GM19468 (cell line): ENCODE measurements at regions not wholly inside any gene's neighbourhood (a gene's known extent, or its start where the extent isn't known, plus 50 kb on each side); places are given as distances from the start of the nearest gene placed in this dataset.

Experiments used
- ATAC-seq: cut with Tn5 transposase; IDR thresholded peaks from one replicate; pipeline ENCODE4 v1.9.1; 2021; ENCODE audit warnings: mild to moderate bottlenecking, moderate library complexity, moderate number of reproducible peaks; ENCODE audit not compliant: unreplicated experiment; ENCODE audit errors: extremely low read depth

DNA sequence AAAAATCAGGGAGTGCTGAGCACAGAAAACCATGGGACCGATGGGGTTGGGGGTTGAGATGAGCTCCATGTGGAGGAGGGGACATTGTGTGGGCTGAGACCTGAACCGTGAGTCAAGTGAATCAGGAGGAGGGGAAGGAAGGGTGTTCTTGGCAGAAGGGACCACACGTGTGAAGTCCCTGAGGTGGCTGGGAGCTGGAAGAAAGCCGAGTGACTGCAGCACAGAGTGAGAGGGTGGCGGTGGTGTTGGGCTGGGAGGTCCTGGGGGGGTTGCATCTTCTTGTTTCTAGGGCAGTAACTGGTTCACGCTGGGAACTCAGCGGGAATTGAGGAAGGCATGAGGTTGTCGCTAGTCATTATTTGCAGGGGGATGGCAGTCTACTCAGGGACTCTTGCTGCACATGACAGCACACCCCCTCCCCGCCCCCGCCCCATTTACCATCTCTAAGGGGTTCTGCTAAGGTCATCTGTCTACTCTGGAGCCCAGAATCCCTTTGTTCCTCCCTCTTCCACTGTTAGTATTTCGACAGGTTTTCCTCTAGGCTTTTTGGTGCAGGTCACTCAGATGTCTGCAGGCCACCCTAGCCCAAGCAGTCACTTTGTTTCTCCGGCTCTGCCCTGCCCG, 254.3 kb downstream of the TLE3 start:
- ATAC-seq = no peak

DNA sequence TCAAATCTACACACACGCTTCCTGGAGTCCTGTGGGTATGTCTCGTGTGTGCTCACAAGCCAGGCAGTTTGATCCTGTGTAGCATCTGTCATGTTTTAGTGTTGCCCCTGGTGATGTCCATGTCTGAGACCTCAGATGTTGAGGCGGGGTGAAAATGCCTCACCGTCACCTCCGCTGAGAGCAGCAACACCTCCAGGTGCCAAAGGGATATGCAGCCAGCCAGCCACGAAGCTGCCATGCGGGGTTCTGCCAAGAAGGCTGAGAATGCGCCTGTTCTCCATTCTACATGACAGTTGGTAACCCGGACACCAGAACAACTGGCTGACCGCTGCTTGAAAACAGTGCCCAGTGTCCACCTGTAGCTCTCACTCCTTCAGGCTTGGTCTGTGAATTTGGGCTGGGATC, 253.8 kb downstream of the TLE3 start:
- ATAC-seq = no peak

DNA sequence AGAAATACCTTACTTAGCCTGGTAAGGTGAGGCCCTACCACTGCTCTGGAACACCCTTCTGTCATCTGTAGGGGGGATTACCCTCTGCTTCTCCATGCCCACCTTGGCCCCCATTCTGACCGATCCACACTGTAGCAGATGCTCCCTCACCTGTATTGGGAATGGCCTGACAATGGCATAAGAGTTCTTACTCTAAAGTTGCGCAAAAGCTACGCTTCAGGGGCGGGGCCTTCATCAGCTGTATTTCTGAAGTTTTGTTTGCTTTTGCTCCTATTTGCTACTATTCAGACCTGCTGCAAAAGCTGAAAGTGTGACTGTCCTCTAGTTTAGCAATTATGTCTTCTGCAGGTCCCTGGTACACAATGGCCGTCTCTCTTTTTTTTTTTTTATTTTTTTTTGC, 252.6 kb downstream of the TLE3 start:
- ATAC-seq = no peak

DNA sequence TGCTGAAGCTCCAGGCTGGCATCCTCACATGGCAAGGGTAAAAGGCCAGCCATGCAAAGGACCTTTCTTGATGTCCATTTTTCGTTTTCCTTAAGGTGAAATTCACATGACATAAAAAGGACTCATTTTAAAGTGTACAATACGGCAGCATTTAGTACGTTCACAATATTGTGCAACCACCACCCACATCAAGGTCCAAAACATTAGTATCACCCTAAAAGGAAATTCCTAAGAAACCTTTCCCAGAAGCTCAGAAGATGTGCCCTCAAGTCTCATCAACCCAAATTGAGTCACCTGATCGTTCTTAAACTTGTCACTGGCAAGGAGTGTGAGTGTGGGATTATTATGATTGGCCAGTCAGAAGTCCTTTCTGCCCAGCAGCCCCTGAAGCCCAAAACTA, 250.1 kb downstream of the TLE3 start:
- no peak for ATAC-seq

DNA sequence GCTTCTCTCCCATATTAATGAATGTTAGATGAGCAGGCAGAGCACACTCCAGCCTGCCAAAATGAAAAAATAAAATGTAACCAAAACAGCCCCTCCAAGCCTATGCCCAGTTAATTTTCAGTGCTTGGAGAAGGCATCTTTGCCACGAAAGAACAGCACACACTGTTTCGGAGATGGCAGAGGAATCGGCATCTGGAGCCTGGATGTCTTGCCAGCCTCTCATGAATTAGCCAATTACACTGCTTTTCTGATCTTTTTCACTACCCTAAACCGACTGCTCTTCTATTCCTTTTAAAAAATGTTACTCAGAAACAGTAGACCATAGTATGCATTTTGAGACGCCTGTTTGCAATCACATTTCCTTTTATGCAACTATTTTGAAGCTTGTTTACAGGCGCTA, 249.6 kb downstream of the TLE3 start:
- no peak for ATAC-seq

DNA sequence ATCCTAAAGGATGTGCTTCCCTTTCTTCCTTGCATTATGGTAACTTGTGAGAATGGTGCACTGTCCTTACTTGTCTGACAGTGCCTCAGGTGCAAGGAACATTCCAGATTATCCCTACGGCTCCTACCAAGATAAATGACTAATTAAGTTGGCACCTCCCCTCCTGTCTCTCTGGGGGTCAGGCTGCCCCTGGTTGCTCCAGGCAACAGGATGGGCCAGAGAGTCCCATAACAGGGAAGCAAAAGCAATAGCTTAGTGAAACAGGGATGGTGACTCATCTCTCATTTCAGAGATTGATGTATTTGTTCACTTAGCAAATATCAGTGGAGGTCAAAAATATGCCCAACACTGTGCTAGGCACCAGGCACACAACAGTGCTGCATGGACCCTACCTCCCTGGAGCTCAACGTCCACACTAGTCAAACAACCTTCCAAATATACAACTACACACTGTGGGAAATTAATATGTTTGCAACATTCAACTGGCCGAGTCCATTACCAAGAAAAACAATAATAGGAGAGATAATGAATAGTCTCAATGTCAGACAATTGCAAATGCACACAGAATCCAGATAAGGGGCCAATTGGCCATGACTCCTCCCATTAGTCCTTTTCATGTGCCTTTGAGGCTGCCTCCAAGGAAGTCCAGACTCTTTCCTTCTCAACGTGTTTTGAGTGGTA, 249.0 kb downstream of the TLE3 start:
- no peak for ATAC-seq

DNA sequence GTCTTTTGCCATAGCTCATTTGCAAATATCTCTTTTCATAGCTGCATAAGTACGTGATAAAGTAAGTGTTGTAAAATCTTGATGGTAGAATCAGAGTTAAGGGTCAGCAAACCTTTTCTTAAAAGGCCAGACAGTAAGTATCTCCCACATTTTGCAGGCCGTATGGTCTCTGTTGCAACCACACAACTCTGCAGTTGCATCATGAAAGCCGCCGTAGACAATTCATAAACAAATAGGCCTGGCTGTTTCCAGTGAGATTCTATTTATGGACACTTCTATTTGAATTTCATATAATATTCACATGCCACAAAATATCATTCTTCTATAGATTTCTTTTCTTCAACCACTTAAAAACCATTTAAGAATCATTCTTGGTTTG, 248.5 kb downstream of the TLE3 start:
- ATAC-seq = no peak

DNA sequence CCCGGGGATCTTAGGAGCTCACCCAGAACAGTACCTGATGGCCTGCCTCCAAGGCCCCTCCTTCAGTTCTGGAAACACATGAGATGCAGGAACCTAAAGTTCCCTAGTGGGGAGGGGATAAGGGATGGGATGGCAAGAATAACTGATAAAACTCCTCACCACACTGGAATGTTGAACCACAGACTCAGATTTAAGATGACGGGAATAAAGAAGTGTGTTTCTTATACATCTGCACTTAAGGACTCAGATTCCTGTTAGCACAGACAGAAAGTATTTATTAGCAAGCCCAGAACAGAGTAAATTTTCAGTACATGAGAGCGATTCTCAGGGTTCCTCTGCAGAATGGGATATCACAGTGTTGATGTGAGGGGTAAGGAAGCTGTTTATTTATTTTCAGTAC, 245.2 kb downstream of the TLE3 start:
- no peak for ATAC-seq

DNA sequence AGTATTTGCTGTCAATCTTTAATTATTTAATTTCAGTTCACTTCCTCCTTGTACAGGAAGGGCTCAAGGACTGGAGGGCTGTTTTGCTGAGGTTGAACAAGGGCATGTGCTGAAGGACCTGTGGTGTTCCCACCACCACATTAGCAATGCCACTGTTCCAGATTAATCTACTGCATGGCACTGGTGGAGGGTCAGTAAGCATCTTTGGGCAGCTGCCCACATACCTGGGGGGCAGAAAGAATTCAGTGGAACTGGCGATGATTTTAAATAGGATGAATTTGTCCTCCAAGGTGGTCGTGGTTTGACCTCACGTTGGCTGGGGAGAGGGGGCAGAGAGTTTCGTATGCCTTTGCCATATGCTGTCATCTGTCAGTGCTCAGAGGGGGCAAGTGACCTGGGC, 244.8 kb downstream of the TLE3 start:
- no peak for ATAC-seq

DNA sequence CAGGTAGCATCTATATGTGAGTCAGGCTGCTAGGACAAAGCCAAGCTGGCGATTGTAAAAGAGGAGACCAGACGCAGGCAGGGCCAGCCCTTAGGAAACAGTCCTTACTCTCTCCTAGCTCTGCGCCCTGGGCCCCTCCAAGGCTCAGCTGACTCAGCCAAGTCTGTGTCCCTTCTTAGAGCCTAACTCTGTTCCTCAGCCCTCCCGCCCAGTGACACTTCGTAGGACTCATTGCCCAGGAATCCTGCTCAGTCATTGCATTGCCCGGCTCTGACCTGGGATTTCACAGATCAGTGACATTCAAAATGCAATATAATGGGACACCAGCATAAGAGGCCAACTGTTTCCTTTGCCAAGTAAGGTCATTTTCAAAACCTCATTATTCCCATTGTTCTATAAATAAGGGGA, 244.2 kb downstream of the TLE3 start:
- ATAC-seq = no peak

DNA sequence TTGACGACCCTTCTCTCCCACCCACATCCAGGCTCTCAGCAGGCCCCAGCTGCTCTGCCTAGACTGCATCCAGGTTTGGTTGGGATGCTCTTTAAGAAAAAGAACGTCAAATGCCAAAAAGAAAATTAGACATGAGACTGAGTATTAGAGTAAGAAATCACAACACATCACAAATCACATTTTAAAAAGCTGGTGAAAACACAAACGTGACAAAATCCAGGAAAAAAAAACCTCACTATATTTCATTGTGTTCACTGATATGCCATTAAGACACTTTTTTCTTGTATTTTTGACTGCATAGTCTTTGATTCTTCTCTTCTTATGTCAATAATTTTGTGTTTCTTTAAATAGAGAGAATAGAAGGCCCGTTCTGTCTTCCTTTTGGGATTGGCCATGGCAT, 243.7 kb downstream of the TLE3 start:
- no peak for ATAC-seq

DNA sequence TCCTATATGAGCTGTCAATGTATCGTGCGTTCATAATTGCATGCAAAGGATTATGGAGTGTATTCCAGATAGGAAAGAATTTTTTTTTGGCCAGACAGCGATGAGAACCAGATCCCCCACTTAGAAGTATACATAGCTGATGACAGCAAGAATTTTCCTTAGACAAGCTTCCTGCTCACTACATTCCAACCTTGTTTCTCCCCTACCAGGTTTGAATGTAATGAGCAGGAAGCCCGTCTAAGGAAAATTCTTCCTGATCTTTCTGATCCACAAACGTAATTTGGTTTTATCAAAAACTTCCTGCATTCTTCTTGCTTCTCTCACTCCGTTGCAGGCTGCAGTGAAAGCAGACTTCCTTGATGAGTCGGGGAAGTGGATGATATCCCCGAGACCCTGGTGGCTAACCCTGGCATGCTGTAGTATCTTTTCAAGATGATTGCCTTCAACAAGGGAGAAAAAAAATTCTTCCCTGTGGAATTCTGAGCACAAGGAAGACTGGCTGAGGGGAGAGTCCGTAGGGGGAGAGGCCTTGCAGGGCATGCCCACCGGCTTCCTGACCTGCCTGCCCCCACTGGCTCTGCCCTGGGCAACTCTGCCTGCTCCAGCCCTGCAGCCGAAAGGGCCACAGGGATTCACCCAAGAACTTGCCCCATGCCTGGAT, 243.1 kb downstream of the TLE3 start:
- no peak for ATAC-seq

DNA sequence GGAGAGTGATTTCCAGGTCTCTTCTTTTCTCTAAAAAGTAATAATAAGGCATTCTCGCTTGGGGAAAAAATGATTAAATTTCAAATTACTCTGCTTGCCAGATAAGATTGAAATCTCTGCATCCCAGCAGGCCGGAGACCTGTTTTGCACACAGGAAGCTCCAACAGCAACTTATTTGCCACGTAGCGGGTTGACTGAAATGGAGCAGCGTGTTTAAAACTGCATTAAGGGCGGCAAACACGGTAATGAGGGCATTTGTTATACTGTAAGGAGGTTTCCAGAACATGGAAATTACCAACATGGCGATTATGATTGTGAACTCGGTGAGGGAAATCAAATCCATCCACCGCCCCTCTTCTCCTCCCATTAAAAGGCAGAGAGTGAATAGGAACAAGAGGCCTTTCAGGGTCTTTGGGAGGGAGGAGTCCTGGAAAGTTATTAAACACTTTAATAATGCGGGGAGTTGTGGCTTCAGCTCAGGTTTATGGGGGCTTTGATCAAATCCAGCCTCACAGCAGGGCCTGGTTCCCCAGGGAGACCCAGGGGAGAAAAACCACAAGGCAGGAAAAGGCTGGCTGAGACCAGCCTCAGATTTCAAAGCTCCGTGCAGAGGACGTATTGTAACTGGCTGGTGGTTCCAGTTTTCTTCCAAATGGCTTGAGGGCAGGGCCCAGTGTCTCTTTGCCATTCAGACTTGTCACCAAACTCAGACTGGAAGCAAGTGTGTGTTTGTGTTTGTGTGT, 242.3 kb downstream of the TLE3 start:
- no peak for ATAC-seq

DNA sequence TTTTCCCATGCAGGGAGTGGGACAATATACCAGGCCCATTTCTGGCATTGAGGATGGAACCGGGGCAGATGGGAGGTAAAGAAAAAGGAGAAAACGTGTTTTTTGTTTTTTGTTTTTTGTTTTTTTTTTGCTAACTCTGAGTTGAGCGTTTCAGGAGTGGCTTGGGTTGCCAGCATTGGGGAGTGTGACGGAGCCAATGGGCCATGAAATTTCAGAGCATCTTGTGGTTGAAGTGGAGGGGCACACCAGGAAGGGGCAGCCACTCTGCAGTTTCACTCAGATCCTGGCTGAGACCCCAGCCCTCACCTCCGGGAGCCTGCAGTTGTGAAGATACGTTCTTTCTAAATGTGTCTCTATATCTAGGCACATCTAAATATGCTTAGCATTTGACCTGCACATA, 240.5 kb downstream of the TLE3 start:
- ATAC-seq = no peak

DNA sequence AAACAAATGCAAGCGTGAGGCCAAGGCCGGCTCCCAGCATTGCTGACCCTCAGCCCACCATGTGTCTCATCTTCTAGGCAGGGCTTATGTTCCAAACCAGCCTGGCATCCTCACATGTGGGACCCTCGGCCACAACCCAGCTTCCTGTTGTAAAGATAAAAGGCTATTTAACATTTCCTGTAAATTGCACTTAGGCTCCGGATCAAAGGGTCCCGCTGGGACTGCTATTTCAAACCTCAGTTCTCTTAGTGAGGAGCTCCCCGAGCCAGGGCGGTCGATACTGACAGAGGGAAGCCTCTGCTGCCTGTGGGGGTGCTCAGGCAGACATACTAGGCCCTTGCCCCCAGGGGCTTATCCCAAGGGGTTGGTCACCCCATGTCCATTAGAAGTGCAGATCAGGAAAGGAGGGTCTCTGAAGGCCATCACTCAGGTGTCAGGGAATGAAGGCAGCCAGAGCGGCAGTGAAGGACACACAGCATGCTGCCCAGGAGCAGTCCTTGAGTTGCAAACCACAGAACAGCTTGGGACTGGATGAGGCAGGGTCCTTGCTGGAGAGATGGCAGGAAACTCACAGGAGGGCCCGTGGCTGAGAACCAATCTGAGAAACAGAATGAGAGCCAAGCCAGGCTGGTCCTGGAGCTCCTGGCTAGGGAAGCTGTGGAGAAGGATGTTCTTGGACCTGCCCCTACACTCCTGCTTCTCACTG, 239.9 kb downstream of the TLE3 start:
- no peak for ATAC-seq

DNA sequence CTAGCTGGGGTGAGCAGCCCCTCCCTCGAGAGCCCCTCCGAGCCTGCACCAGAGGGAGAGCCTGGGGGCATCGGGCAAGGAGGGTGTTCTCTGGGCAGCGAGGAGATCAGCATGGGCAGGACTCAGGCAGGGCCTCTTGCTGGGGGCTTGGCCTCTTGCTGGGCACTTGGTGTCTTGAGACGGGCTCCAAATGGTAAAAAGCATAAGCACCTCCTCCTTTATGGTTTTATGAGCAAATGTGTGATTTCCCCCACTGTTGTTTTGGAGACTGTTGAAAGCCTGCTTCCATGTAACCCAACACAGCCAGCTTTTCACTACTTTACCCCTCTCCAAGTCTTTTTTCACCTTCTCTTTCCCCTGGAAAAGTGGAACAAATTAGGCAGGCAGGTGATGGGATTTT, 239.3 kb downstream of the TLE3 start:
- ATAC-seq = no peak

DNA sequence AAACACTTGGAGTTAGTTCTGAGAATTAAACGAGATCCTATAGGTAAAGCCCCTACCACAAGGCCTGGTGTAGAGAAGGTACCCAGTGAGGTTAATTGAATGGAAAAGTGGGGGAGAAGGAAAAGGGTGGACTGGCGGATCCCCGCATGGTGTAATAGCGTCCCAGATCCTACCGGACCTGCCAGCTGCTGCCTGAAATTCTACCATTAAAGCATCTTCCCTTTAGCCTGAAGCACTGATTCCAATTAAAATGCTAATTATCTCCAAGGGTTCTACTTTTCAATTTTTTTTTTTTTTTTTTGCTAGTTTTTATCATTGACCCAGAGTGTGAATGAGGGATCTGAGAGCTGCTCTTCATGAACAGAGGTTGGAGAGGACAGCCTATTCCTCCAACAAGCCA, 237.9 kb downstream of the TLE3 start:
- no peak for ATAC-seq

DNA sequence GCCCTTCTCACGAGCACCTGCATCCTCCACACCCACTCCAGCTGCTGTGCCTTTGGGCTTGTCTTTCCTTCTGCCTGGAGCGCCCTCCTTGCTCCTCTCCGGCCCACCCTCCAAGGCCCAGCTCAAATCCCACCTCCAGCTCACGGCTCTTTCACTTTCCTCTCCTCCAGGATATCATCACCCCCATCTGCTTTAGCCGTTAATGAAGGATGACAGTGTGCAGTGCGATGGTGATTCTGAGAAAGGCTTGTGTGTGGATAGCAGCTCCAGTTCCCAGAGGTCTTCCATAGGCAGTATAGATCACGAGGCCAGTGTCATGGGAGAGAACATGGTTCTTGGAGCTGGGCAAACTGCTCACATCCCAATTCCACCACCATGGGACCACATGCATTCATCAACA, 237.4 kb downstream of the TLE3 start:
- no peak for ATAC-seq

DNA sequence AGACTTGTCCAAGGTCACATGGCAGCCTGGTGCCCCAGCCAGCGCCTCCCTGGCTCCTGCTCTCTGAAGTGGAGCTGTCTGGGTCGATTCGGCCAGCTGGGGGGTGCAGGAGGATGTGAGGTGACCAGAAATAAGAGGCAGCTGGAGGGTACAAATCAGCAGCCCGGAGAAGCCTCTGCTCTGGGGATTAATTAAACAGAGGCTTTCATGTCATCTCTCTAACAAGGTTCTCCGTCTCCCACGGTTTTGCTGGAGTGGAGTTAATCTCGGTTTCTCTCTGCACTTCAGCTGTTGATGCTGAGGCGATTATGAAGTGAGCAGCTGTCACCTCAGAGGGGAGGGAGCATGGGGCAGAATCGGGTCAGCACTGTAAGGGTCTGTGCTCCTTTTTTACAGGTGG, 236.8 kb downstream of the TLE3 start:
- no peak for ATAC-seq

DNA sequence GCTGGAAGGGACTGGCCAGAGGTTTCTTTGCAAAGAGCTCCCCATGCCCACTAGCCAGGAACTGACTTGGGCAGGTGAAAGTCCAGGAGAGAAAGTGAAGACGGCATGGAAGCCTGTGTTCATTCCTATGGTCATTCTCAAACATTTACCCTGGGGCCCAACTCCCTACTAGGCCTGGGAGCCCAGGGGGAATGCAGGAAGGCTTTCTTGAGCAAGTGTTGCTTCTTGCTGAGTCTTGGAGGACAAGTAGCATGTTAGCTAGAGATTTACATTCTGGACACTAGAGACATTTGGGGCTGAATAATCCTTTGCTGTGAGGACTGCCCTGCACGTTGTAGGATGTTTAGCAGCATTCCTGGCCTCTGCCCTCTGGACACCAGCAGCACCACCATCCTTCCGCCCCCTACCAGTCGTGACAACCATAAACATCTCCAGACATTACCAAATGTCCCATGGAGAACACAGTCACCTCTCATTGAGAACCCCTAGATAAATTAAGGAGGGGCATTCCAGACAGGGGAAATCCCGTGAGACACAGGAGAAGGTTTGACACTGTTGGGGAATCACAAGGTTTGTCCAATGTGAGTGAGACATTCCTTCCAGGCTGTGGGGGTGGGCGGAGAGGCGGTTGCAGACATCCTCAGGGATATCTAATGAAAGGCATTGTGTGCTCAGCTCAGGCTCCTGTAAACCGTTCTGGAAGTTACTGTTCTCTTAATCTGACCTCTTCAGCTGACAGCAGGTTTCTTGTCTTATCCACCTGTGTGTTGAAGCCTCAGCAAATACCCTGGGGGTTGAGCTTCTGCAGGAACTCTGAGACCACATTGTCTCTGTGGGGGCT, 236.2 kb downstream of the TLE3 start:
- no peak for ATAC-seq
